GM12878 (cell line): ENCODE measurements at regions not wholly inside any gene's neighbourhood (a gene's known extent, or its start where the extent isn't known, plus 50 kb on each side); places are given as distances from the start of the nearest gene placed in this dataset.

Experiments
- NFYA ChIP-seq: IDR thresholded peaks from 2 replicates; pipeline ENCODE4 v1.6.1; 2011; ENCODE audit warnings: low read depth, mild to moderate bottlenecking, low read length, improper control_type of control experiment, borderline replicate concordance
- NRF1 ChIP-seq: conservative IDR thresholded peaks from 2 replicates; pipeline ENCODE4 v1.6.1; 2011; ENCODE audit warnings: mild to moderate bottlenecking, low read depth, low read length, improper control_type of control experiment
- POLR2A ChIP-seq: IDR thresholded peaks from 2 replicates; pipeline ENCODE4 v1.6.1; 2011; ENCODE audit warnings: low read depth, mild to moderate bottlenecking, low read length
- RELA ChIP-seq: fragments of 450-650 bp; IDR thresholded peaks from 2 replicates; pipeline ENCODE4 v1.8.0; 2014; ENCODE audit warnings: borderline replicate concordance; ENCODE audit not compliant: partially characterized antibody
- RFX5 ChIP-seq: IDR thresholded peaks from 2 replicates; pipeline ENCODE4 v1.6.1; 2011; ENCODE audit warnings: low read depth, low read length, improper control_type of control experiment
- TF ChIP-seq, protein P1 (sequence below): IDR thresholded peaks from 2 replicates; pipeline ENCODE4 v1.6.1; 2011; ENCODE audit warnings: low read depth, mild to moderate bottlenecking, low read length, moderate library complexity, borderline replicate concordance; ENCODE audit errors: extremely low read depth
- TF ChIP-seq, protein P2 (sequence below), 3 experiments: IDR thresholded peaks in 2 of 3; conservative IDR thresholded peaks in 1 of 3; 2 replicates each; pipeline ENCODE4 v1.5.1; 2011; ENCODE audit warnings: low read depth in 3 of 3, low read length in 3 of 3, mild to moderate bottlenecking in 3 of 3, control low read depth in 2 of 3, moderate library complexity in 2 of 3, inconsistent platforms in 1 of 3, mixed read lengths in 1 of 3; ENCODE audit not compliant: control insufficient read depth in 2 of 3, insufficient read depth in 1 of 3; ENCODE audit errors: extremely low read depth in 1 of 3

DNA sequence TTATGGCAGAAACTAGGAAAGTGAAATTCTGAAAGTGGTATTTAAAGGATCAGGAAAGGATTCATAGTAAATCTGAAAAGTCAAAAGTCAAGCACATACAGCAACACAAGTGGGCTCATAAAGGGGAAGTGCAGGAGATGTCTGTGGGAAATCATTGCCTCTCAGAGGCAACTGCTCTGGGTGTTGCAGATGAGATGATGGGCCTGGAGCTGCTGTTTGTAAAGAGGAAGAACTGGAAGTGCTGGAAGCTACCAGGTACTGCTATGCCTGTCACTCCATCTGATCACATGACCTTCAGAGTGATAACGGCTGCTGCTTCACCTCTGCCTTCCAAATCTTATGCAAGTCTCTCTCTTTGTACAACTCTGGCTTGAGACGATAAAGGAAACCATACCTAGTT lies 55.9 kb downstream of the ADRB2 start:
- no peak for TF ChIP-seq NRF1
- TF ChIP-seq, protein P1, sequence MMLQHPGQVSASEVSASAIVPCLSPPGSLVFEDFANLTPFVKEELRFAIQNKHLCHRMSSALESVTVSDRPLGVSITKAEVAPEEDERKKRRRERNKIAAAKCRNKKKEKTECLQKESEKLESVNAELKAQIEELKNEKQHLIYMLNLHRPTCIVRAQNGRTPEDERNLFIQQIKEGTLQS: no peak
- TF ChIP-seq RELA: no peak
- TF ChIP-seq NFYA: no peak
- TF ChIP-seq, protein P2, sequence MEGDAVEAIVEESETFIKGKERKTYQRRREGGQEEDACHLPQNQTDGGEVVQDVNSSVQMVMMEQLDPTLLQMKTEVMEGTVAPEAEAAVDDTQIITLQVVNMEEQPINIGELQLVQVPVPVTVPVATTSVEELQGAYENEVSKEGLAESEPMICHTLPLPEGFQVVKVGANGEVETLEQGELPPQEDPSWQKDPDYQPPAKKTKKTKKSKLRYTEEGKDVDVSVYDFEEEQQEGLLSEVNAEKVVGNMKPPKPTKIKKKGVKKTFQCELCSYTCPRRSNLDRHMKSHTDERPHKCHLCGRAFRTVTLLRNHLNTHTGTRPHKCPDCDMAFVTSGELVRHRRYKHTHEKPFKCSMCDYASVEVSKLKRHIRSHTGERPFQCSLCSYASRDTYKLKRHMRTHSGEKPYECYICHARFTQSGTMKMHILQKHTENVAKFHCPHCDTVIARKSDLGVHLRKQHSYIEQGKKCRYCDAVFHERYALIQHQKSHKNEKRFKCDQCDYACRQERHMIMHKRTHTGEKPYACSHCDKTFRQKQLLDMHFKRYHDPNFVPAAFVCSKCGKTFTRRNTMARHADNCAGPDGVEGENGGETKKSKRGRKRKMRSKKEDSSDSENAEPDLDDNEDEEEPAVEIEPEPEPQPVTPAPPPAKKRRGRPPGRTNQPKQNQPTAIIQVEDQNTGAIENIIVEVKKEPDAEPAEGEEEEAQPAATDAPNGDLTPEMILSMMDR (IDR thresholded peaks at IDR 0.05 in 2 of 3, conservative IDR thresholded peaks at IDR 0.05 in 1 of 3; ENCODE audit: control insufficient read depth in 2 of 3, extremely low read depth in 1 of 3, insufficient read depth in 1 of 3, low read depth in 3 of 3, low read length in 3 of 3): no peak
- no peak for TF ChIP-seq POLR2A
- no peak for TF ChIP-seq RFX5
